ENCODE measurements at regions not wholly inside any gene's neighbourhood (a gene's known extent, or its start where the extent isn't known, plus 50 kb on each side); places are given as distances from the start of the nearest gene placed in this dataset.
A peak's percentile ranks its signal among the peaks of the same experiment; 100 is the strongest.

GRCh38 chr4:187304133-187304532 lies 580.5 kb upstream of the FAT1 start:
- no peak for TF ChIP-seq CTCF (IDR thresholded peaks at IDR 0.05; ENCODE audit: low read depth, low read length)
- H3K4me3 ChIP-seq (replicated peaks in 1 of 2; ENCODE audit: low read depth in 2 of 2, low read length in 2 of 2), result no peak overlapping the region

GRCh38 chr4:187307131-187307530 lies 583.5 kb upstream of the FAT1 start:
- peak in 1 of 2 donors; percentile 28 for DNase-seq (ENCODE audit: low read depth in 2 of 2)
- TF ChIP-seq CTCF (IDR thresholded peaks at IDR 0.05; ENCODE audit: low read depth, low read length), result no peak
- H3K4me3 ChIP-seq (replicated peaks in 1 of 2; ENCODE audit: low read depth in 2 of 2, low read length in 2 of 2), result no peak overlapping the region

More at GRCh38 chr4:187304133-187304532, 580.5 kb upstream of the FAT1 start:
- DNase-seq (ENCODE audit: low read depth in 2 of 2), result no peak

GRCh38 chr4:187309456-187309855 lies 585.8 kb upstream of the FAT1 start:
- H3K4me3 ChIP-seq (replicated peaks in 1 of 2; ENCODE audit: low read depth in 2 of 2, low read length in 2 of 2), result no peak overlapping the region
- peak in 1 of 2 donors; percentile 46 for DNase-seq (ENCODE audit: low read depth in 2 of 2)
- no peak for TF ChIP-seq CTCF (IDR thresholded peaks at IDR 0.05; ENCODE audit: low read depth, low read length)

- DNase-seq (ENCODE audit: low read depth in 2 of 2), result no peak
- no peak overlapping the region for H3K4me3 ChIP-seq (replicated peaks in 1 of 2; ENCODE audit: low read depth in 2 of 2, low read length in 2 of 2)
- TF ChIP-seq CTCF (IDR thresholded peaks at IDR 0.05; ENCODE audit: low read depth, low read length), result no peak
These were observed 588.6 kb upstream of the FAT1 start for GRCh38 chr4:187312299-187312698.

- TF ChIP-seq CTCF (IDR thresholded peaks at IDR 0.05; ENCODE audit: low read depth, low read length), result no peak
- H3K4me3 ChIP-seq (replicated peaks in 1 of 2; ENCODE audit: low read depth in 2 of 2, low read length in 2 of 2), result no peak overlapping the region
- DNase-seq (ENCODE audit: low read depth in 2 of 2), result no peak
These were observed 594.1 kb upstream of the FAT1 start for GRCh38 chr4:187317799-187318198.

- no peak overlapping the region for H3K4me3 ChIP-seq (replicated peaks in 1 of 2; ENCODE audit: low read depth in 2 of 2, low read length in 2 of 2)
- no peak for TF ChIP-seq CTCF (IDR thresholded peaks at IDR 0.05; ENCODE audit: low read depth, low read length)
- DNase-seq (ENCODE audit: low read depth in 2 of 2), result peak in 1 of 2 donors; percentile 17
These were observed 598.1 kb upstream of the FAT1 start for GRCh38 chr4:187321711-187322110.

GRCh38 chr4:187332141-187332540 lies 608.5 kb upstream of the FAT1 start:
- DNase-seq (ENCODE audit: low read depth in 2 of 2), result no peak
- TF ChIP-seq CTCF (IDR thresholded peaks at IDR 0.05; ENCODE audit: low read depth, low read length), result no peak

More at GRCh38 chr4:187332141-187332540, 608.5 kb upstream of the FAT1 start:
- H3K4me3 ChIP-seq (replicated peaks in 1 of 2; ENCODE audit: low read depth in 2 of 2, low read length in 2 of 2), result no peak overlapping the region

Measured in cardiac fibroblast (primary cell).